HG03439 (cell line): ENCODE measurements at regions not wholly inside any gene's neighbourhood (a gene's known extent, or its start where the extent isn't known, plus 50 kb on each side); places are given as distances from the start of the nearest gene placed in this dataset.
"Not testable (repeated sequence)": the region's sequence is repeated elsewhere in the genome, so short reads cannot be mapped to it uniquely, and the experiment has no call there.

ENCODE experiments used
- ATAC-seq: cut with Tn5 transposase; IDR thresholded peaks from one replicate; pipeline ENCODE4 v1.9.1; 2021; ENCODE audit warnings: mild to moderate bottlenecking, moderate library complexity; ENCODE audit not compliant: unreplicated experiment

- no peak for ATAC-seq
Measured at GRCh38 chr9:28942941-28943340, 1369.7 kb upstream of the C9orf72 start.

GRCh38 chr9:28946648-28947047 lies 1373.4 kb upstream of the C9orf72 start:
- no peak for ATAC-seq

- no peak for ATAC-seq
Measured at GRCh38 chr9:28951945-28952344, 1378.7 kb upstream of the C9orf72 start.

- ATAC-seq = no peak
Measured at GRCh38 chr9:28956116-28956880, 1383.0 kb upstream of the C9orf72 start.

DNA sequence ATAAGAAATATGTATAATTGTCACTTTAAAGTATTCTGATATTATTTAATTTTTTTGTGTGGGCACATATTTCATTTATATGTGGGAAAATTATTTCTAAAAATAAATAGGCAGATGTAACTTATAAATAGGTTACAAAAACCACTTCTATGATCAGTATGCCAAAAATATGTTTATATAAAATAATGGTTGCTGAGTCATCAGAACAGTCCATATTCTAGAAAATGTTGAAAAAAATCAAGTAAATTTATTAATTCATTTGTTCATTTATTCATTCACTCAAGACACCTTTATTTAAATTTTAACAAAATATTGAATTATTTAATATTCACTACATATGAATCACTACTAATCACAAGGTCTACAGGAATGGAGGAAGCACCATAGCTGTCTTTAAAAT lies 1387.3 kb upstream of the C9orf72 start:
- no peak for ATAC-seq

- ATAC-seq = no peak
Measured at GRCh38 chr9:28961623-28962022, 1388.3 kb upstream of the C9orf72 start.

DNA sequence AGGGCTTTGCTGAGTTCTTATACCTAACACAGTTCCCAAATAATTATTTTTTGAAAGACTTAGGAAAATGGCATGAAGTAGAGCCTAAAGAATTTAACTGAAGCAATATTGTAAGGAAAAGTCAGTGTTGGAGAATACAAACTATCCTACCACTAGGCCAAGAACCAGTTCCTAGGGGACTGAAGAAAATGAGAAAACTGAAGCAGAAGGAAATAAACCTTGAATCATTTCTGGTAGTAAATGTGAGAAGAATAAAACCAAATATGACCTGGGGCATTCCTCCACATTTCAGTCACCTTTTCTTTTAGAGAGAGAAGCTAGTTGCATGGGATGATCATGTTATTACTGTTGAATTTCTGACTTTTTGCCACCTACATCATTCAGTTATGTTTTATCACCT lies 1393.9 kb upstream of the C9orf72 start:
- ATAC-seq = no peak

DNA sequence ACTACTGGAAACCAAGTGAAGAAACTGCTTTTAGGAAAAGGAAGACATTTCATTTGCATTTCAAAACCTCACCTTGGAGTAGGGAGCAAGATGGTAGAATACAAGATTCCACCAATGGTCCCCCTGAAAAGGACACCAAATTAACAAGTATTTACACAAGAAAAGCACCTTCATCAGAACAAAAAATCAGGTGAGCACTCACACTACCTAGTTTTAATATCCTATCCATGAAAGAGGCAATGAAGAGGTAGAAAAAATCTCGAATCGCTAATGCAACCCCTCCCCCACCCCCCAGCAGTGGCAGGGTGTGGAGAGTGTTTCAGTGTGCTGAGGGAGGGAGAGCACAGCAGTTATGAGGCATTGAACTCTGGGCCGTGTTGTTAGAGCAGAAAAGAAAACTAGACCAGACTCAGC lies 1397.0 kb upstream of the C9orf72 start:
- no peak for ATAC-seq

GRCh38 chr9:28971881-28972280 lies 1398.6 kb upstream of the C9orf72 start:
- ATAC-seq = no peak

GRCh38 chr9:28976250-28976649 lies 1403.0 kb upstream of the C9orf72 start:
- ATAC-seq = no peak

DNA sequence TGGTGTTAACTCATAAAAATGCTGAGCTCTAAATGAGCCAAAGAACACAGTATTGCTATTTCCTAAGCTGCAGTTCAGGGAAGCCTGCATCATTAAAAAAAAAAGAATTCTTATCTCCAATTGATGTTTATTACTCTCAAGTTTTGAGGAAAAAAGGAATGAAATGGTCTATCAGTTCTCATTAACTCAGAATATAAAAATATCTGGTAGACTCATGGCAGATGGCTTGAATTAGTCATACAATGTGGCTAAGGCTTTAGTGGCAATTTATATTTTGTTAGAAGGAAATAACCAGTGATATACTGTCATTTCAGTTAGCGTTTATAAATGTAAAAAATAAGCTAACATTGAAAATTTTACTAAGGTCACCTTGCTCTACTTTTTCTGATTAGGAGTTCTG lies 1403.4 kb upstream of the C9orf72 start:
- no peak for ATAC-seq

GRCh38 chr9:28981129-28981528 lies 1407.8 kb upstream of the C9orf72 start:
- ATAC-seq = no peak

- ATAC-seq = no peak
Measured at GRCh38 chr9:28981711-28982110, 1408.4 kb upstream of the C9orf72 start.

GRCh38 chr9:28984016-28984415 lies 1410.7 kb upstream of the C9orf72 start:
- no peak for ATAC-seq

- not testable (repeated sequence) for ATAC-seq
Measured at GRCh38 chr9:28990009-28990408, 1416.7 kb upstream of the C9orf72 start.

GRCh38 chr9:28999057-28999456 lies 1425.8 kb upstream of the C9orf72 start:
- ATAC-seq = no peak

DNA sequence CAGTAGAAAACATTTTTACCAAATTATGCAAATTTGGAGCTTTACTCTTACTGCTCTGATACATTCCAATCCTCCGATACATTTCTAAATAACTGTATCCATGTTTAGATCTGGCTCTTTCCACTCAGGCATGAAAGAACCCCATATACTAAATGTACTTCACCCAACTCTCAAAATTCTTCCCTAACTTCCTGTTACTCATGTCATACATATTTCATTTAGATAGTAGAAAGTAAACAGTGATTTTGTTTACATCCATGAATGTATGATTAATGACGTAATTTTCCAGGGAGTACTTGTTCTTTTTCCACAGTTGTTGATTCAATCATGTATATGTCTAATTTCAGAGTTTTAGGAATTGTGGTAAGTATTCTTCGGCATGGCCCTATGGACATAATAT lies 1426.5 kb upstream of the C9orf72 start:
- ATAC-seq = no peak

GRCh38 chr9:29001006-29001405 lies 1427.7 kb upstream of the C9orf72 start:
- ATAC-seq = no peak

DNA sequence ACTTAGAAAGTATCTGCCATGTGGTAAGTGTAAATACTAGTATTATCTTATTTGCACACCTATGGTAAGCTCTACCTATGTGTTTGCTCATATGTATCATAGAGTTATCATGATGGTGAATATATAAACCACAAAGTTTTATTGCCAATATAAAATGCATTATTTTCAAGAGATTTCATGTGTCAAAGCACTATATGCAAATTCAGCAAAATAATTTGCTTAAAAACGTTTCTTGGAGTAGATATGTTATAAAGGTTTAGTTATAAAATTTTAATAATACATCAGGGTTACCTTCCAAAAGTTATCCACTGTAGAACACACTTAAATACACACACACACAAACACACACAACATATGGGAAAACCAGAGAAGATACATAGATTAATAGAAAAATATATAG lies 1431.7 kb upstream of the C9orf72 start:
- no peak for ATAC-seq

- no peak for ATAC-seq
Measured at GRCh38 chr9:29006628-29007027, 1433.3 kb upstream of the C9orf72 start.

- ATAC-seq = no peak
Measured at GRCh38 chr9:29012911-29013310, 1439.6 kb upstream of the C9orf72 start.

DNA sequence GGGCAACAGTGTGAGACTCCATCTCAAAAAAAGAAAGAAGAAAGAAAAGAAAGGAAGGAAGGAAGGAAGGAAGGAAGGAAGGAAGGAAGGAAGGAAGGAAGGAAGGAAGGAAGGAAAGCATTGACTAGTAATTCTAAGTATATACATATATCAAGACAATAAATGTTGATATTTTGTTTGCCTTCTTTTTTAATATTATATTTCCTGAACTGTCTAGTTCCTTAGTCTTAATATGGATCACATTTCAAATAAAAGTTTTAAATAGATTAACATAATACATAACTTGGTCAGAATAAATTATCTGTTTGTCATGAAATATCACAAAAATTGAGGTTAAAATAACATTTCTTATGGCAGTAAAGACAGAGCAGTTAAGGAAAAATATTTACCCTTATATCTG lies 1448.4 kb upstream of the C9orf72 start:
- ATAC-seq = no peak

DNA sequence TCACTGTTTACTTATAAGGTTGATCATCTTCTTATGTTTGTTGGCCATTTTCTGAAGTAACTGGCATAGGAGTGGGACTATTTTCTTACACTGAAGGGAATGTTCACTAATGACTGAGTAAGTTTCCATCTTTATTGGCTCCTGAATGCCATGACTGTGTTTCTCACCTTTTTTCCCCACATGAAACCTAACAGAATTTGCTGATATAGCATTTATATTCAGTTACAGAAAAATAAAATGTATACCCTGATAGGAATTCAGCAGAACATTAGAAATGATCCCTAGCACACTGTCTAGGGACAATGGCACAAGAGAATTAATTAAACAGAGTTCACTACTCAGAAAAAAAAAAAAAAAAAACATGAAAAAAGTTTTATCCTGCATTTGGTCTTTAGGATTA lies 1465.1 kb upstream of the C9orf72 start:
- no peak for ATAC-seq
